ENCODE measurements at regions not wholly inside any gene's neighbourhood (a gene's known extent, or its start where the extent isn't known, plus 50 kb on each side); places are given as distances from the start of the nearest gene placed in this dataset.

- no peak for DNase-seq (ENCODE audit: low read depth)
These were observed 88.4 kb upstream of the WWC1 start for GRCh38 chr5:168202996-168203395.

DNA sequence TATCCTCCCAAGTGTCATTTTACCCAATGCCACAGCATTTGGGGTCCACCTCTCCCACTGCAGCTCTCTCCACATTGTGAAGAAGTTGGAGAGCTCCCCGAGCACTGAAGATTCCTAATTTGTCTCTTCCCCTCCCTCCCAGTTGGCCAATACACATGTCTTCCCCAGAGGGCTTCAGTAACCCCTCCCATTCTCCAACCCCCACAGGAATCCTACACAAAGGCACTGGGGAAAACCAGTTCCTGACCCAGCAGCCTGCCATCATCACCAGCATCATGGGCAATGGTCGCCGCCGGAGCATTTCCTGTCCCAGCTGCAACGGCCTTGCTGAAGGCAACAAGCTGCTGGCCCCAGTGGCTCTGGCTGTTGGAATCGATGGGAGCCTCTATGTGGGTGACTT lies 87.3 kb upstream of the WWC1 start:
- DNase-seq (ENCODE audit: low read depth) = no peak

GRCh38 chr5:168207450-168208029 lies 83.9 kb upstream of the WWC1 start:
- no peak for DNase-seq (ENCODE audit: low read depth)

DNA sequence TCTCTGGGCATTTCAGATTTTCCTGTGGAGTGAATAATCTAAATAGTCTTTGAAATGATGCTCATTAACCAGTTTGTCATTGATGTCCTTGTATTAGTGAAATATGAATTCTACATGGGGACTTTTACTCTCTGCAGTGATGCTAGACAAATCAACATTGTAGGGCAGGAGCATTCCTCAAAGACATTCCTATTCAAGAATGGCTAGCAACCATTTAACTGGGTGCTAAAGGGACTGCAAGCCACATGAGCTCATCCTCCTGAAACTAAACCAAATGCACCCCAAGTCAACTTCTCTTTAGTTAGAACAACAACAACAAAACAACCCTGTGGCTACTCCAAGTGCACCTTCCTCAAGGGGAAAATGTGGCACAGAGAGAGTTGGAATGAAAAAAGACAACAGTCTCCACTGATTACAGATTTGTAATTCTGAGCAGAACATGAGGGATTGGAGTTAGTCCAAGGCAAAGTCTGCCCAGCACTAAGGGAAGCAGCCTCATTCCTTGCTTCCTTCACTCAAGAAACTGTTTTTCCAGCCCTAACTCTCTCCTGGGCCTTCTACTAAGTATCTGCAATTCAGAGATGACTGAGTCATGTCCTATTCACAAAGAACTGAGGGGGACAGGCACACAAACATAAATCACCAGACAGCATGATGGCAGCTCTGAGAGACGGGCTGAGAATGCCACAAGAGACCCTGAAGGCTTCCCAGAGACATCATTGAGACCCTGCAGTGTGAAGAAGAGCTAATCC lies 82.0 kb upstream of the WWC1 start:
- no peak for DNase-seq (ENCODE audit: low read depth)

DNA sequence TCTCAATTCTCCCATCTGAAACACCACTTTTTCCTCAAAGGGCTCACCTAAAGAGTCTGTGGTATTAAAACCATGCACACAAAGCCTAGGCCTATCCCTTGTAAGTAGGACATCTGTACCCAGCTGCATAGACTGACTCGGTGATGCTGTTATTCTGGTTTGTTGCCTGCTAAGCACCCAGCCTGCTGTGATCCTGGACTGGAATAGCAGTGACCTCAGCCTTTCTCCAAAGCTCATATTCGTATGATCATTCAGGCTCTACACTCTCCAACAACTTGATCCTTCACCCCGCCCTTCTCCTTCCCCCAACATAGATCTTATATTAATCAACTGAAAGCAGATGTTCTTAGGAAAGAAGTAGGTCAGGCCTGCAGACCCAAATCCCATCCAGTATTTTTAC lies 81.4 kb upstream of the WWC1 start:
- no peak for DNase-seq (ENCODE audit: low read depth)

DNA sequence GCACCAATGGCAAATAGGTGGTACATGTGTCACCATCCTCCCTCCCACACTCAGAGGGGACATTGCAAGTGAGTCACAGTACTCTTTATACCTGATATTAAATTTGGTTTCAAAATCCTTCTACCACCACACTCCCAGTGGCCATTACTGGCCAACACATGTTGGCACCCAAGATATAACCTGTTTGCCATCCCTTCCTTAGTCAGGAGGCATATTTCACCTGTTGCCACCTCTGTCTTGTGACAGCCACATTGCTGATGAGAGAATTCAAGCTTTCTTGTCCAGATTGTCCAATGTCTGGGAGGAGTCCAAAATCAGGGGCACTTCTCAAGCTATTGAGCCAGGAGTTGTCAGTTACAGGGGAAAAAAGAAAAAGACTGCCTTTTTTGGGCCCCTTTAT lies 80.2 kb upstream of the WWC1 start:
- no peak for DNase-seq (ENCODE audit: low read depth)

DNA sequence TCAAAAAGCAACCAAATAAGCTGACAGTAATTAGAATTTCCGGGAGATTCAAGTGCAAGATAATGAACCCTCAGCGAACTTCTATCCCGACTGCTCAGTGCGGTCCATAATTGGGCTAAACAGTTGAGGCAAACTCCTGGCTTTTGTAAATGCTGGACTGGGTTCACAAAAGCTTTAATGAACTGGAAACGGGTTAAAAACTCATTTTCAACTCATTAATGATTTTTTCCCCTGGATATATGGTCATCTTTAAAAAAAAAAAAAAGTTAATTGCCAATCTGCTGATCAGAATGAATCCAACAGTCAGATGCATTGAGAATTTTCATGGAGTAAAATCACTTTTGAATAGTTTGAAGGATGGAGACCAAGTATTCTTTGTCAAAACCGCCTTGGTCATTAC lies 79.5 kb upstream of the WWC1 start:
- no peak for DNase-seq (ENCODE audit: low read depth)

GRCh38 chr5:168214071-168214470 lies 77.4 kb upstream of the WWC1 start:
- no peak for DNase-seq (ENCODE audit: low read depth)

GRCh38 chr5:168214886-168215285 lies 76.6 kb upstream of the WWC1 start:
- DNase-seq (ENCODE audit: low read depth) = no peak

- no peak for DNase-seq (ENCODE audit: low read depth)
These were observed 75.8 kb upstream of the WWC1 start for GRCh38 chr5:168215646-168216045.

- no peak for DNase-seq (ENCODE audit: low read depth)
These were observed 74.5 kb upstream of the WWC1 start for GRCh38 chr5:168216989-168217388.

DNA sequence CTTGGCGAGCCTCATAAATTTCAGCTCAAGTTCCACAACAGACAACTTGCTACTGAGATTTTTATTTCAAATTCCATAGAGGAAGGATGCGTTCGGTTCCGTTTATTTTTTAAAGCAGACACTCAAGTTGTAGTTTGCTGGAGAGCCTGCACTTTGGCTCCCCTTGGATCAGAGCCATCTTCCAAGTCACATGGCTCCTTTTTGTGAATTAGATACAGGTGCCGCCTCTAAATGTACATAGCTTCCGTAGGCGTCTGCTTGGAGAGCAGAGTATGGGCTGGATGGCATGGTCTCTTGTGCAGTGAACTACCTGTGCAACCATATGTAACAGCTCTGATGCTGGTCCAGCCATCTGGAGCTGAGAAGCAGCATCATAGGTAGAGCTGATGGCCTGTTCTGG lies 73.9 kb upstream of the WWC1 start:
- DNase-seq (ENCODE audit: low read depth) = no peak

DNA sequence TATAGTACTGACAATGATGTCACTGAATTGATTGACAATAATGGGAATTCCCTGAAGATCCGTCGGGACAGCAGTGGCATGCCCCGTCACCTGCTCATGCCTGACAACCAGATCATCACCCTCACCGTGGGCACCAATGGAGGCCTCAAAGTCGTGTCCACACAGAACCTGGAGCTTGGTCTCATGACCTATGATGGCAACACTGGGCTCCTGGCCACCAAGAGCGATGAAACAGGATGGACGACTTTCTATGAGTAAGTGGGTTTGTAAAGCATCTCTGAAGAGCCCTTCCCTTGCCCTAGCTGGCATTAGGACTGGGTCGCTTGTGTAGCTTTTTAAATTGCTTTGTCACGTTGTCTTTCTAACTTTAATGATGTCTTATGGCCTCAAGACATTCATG lies 72.7 kb upstream of the WWC1 start:
- DNase-seq (ENCODE audit: low read depth) = no peak

- DNase-seq (ENCODE audit: low read depth) = peak; percentile 63
These were observed 71.7 kb upstream of the WWC1 start for GRCh38 chr5:168219515-168220410.

DNA sequence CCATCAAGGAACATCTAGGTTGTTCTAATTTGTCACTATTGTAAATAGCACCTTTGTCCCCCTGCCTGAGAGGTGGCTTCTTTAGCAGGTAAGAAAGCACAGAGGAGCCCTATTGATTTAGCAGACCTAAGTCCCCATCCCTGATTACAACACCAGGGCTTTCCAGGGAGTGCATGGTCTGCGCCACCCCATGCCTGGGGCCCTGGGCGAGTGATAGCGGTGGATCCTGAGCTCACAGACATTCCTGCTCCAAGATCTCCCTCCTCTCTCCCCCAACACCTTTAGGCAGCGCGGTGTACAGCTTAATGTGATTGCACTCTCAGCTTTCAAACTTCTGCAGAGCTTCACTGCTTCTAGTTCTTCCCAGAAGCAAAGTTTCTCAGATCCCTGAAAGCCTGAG lies 67.4 kb upstream of the WWC1 start:
- no peak for DNase-seq (ENCODE audit: low read depth)

- DNase-seq (ENCODE audit: low read depth) = no peak
These were observed 65.4 kb upstream of the WWC1 start for GRCh38 chr5:168226012-168226411.

GRCh38 chr5:168227001-168227400 lies 64.4 kb upstream of the WWC1 start:
- DNase-seq (ENCODE audit: low read depth) = no peak

DNA sequence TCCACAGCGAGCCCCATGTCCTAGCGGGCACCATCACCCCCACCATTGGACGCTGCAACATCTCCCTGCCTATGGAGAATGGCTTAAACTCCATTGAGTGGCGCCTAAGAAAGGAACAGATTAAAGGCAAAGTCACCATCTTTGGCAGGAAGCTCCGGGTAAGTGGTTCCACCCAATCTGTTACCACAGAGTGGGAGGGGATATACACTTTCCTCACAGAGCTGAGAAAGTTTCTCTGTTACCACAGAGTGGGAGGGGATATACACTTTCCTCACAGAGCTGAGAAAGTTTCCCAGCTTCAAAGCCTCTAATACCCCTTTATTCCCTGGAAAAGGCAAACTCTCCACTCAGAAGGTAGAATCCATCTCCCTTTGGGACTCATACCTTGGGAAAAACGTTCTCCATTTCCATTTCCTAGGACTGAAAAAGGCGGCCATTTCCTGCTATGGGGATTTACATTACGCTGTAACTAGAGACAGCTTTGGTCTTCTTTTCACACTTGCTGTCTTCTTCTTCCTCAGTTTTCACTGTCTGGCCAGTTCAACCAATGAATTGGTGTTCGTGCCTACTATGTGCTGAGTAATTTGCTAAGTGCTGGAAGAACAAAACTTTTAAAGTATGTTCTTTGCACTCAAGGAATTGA lies 63.4 kb upstream of the WWC1 start:
- no peak for DNase-seq (ENCODE audit: low read depth)

GRCh38 chr5:168228668-168229067 lies 62.8 kb upstream of the WWC1 start:
- DNase-seq (ENCODE audit: low read depth) = no peak

- no peak for DNase-seq (ENCODE audit: low read depth)
These were observed 57.3 kb upstream of the WWC1 start for GRCh38 chr5:168234133-168234532.

- no peak for DNase-seq (ENCODE audit: low read depth)
These were observed 53.0 kb upstream of the WWC1 start for GRCh38 chr5:168238463-168238862.

DNA sequence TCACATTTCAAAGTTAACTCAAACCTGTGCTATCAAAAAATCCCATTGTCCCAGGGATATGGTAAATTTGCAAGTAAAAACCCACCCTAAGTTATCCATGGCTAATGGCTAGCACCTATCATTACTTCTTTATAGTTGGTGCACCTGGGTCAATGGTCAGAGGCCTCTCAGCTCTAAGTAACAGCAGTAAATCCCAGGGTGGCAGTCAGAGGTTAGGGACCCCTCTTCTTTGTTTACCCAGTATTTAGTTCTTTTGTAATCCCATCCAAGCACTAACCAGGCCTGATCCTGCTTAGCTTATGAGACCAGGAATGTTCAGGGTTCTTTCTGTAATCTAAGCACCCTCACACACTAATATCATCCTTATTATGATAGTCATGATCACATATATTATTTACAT lies 52.1 kb upstream of the WWC1 start:
- DNase-seq (ENCODE audit: low read depth) = no peak

Measured in fibroblast of gingiva (primary cell).